GM19468 (cell line): ENCODE measurements at regions not wholly inside any gene's neighbourhood (a gene's known extent, or its start where the extent isn't known, plus 50 kb on each side); places are given as distances from the start of the nearest gene placed in this dataset.
"Not testable (repeated sequence)": the region's sequence is repeated elsewhere in the genome, so short reads cannot be mapped to it uniquely, and the experiment has no call there.

Experiments used
- ATAC-seq: cut with Tn5 transposase; IDR thresholded peaks from one replicate; pipeline ENCODE4 v1.9.1; 2021; ENCODE audit warnings: mild to moderate bottlenecking, moderate library complexity, moderate number of reproducible peaks; ENCODE audit not compliant: unreplicated experiment; ENCODE audit errors: extremely low read depth

- not testable (repeated sequence) for ATAC-seq
These were observed 81.5 kb downstream of the TRIM69 start for GRCh38 chr15:44817797-44818196.

DNA sequence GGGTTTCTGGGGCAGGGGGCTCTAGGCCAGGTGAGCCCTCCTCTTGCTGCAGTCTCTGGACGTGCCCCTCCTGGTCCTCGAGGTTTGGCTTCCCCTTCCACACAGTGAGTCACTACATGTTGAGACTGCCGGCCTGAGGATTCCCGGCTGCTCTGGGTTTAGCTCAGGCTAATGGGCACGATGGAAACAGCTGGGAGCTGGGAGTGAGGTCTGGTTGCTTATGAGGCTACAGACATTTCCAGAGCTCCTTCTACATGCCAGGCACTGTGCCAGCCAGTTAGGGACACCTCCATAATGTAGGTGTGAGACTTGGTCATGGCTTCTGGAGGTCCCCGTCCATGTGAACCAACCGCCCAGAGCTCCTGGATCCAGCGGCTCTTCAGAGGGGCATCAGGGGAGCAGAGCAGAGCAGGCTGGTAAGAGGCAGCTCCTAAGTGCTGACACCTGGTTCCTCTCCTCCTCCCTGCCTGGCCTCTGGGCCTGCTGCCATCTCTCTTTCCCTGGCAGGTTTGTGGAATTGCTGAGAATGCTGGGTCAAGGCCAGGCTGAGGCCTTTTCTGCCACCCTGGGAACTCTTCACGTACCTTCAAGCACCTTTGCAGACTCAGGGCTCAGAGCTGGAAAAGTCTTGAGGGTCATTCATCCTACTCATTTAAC is 83.1 kb downstream of the TRIM69 start:
- not testable (repeated sequence) for ATAC-seq

GRCh38 chr15:44820535-44820934 is 84.2 kb downstream of the TRIM69 start:
- ATAC-seq = not testable (repeated sequence)

- ATAC-seq = not testable (repeated sequence)
These were observed 84.6 kb downstream of the TRIM69 start for GRCh38 chr15:44820967-44821366.

DNA sequence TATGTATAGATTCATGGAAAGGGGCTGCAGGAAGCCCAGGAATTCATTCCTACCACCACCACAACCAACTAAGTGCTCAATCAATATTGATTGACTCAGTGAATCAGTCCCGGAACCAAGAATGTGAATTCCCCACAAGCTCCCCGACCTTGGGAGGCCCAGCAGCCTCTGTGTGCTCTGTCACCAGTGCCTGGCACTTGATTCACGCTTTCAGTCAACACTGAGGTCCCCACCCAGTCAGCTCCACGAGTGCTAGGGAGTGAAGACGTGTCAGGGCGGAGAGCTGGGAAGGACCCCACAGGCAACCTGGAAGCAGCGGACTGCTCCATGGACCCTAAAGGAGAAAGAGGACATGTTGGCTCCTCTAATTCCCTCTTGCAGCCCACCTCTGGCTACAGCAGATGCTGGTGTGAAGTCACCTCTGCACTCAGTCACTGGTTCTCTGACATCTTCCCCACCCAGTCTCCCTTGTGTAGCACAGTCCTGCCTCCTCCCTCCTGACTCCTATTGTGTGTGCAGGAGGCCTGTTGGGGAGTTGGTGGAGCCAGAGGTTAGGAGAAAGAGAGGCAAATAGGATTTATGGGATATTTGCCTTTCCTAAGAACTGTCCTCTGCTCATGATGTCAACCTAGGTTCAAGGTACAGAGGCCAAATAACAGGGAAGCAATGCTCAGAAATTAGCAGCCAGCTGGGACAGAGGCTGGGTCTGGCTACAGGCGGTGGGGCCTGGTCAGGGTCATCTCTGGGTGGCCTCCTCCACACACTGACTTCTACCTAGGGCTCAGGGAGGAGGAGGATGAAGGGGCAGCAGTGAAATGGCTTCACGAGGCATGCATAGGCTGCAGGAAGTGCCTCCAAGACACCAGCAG is 88.2 kb downstream of the TRIM69 start:
- ATAC-seq = not testable (repeated sequence)

DNA sequence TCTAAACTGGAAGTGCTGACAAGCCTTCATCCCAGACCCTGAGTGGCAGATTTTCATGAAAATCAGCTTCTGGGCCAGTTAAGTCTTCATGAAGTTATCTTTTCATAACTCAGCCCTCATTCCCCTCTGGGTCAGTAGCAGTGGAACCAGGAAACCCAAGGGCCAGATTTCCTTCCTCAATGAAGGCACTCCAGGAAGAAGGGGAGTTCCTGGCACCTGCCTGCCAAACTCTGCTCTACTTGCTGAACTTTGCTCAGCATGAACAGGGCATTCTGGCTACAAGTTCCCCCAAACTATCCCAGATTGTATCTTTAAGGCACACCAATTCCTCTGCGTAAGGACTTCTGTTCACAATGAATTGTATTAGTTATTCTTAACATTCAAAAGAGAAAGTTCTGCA is 90.3 kb downstream of the TRIM69 start:
- ATAC-seq = not testable (repeated sequence)

GRCh38 chr15:44828229-44828914 is 92.0 kb downstream of the TRIM69 start:
- ATAC-seq = not testable (repeated sequence)

- not testable (repeated sequence) for ATAC-seq
These were observed 92.8 kb downstream of the TRIM69 start for GRCh38 chr15:44829150-44829549.

- ATAC-seq = not testable (repeated sequence)
These were observed 94.5 kb downstream of the TRIM69 start for GRCh38 chr15:44830692-44831408.

GRCh38 chr15:44831409-44831741 is 95.0 kb downstream of the TRIM69 start:
- ATAC-seq = not testable (repeated sequence)

DNA sequence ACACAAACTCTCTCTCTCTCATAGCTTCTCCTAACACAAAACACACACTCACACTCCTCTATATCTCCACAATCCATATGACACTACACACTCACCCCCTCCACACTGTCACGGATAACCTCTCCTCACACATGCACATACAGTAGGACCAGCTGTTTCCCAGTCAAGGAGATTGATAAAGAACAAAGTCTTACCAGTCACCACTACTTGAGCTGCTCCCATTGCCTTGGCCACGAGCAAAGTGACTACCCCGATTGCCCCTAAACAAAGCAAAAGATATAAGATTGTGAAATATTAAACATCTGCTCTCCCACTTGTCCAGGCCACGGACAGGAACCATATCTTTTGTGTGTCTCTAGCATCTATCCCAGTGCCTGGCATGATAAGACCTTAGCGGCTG is 95.8 kb downstream of the TRIM69 start:
- not testable (repeated sequence) for ATAC-seq

GRCh38 chr15:44833081-44833480 is 96.8 kb downstream of the TRIM69 start:
- not testable (repeated sequence) for ATAC-seq

GRCh38 chr15:44833761-44834160 is 97.4 kb downstream of the TRIM69 start:
- ATAC-seq = not testable (repeated sequence)

DNA sequence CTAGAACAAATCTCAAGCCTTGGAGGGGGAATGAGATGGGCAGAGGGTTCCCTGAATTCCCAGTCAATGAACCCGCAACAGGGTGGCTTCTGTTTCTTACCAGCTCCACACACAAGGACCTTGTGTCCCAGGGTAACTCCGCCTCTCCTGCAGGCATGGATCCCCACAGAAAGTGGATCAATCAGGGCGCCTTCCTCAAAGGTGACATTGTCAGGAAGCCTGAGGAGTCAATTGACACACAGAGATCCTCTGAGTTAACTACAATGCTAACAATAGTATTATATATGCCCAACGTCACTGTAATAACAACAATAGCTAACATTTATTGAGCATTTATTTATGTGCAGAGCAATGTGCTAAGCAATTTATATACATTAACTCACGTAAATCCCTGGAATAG is 98.8 kb downstream of the TRIM69 start:
- not testable (repeated sequence) for ATAC-seq

- ATAC-seq = no peak
These were observed 99.8 kb downstream of the TRIM69 start for GRCh38 chr15:44836094-44836493.

DNA sequence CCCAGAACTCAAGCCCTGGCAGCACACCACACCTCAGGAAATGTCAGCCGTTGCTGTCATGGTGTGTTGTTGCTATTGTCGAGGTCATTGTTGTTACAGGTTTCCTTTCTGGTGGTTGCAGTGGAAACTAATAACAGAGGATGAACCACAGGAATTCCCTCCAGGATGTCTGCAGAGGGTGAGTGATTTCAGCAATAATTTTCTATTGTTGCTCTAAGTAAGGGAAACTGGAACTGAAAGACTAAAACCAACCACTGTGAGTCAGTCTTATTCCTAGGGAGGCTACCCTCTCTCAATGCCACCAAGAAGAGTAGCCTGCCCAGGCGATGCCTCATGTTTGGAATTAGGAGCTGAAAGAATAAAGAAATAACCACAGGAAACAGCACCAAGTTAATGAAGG is 102.6 kb downstream of the TRIM69 start:
- ATAC-seq = not testable (repeated sequence)

- not testable (repeated sequence) for ATAC-seq
These were observed 105.4 kb downstream of the TRIM69 start for GRCh38 chr15:44841762-44842161.

- ATAC-seq = not testable (repeated sequence)
These were observed 106.6 kb downstream of the TRIM69 start for GRCh38 chr15:44842883-44843282.

GRCh38 chr15:44844936-44845335 is 108.6 kb downstream of the TRIM69 start:
- not testable (repeated sequence) for ATAC-seq

GRCh38 chr15:44846156-44846555 is 109.8 kb downstream of the TRIM69 start:
- not testable (repeated sequence) for ATAC-seq
